Endothelial cell (in vitro differentiated cells): ENCODE measurements at regions not wholly inside any gene's neighbourhood (a gene's known extent, or its start where the extent isn't known, plus 50 kb on each side); places are given as distances from the start of the nearest gene placed in this dataset.
"Not testable (repeated sequence)": the region's sequence is repeated elsewhere in the genome, so short reads cannot be mapped to it uniquely, and the experiment has no call there.

ENCODE experiments used
- DNase-seq: peaks from one replicate; pipeline ENCODE4 v3.0.0; 2021; ENCODE audit warnings: low spot score
- H3K27ac Mint-ChIP-seq: one replicate; pipeline ENCODE4 v1.8.0; 2021; ENCODE audit warnings: mixed read lengths, inconsistent platforms; ENCODE audit not compliant: unreplicated experiment
- H3K27me3 Mint-ChIP-seq: one replicate; pipeline ENCODE4 v1.8.0; 2021; ENCODE audit warnings: mild to moderate bottlenecking, moderate library complexity, mixed read lengths, inconsistent platforms; ENCODE audit not compliant: unreplicated experiment
- H3K36me3 Mint-ChIP-seq: one replicate; pipeline ENCODE4 v1.8.0; 2021; ENCODE audit warnings: mild to moderate bottlenecking, low read depth, mixed read lengths, inconsistent platforms; ENCODE audit not compliant: unreplicated experiment
- H3K4me1 Mint-ChIP-seq: one replicate; pipeline ENCODE4 v1.8.0; 2021; ENCODE audit warnings: mild to moderate bottlenecking, mixed read lengths, inconsistent platforms; ENCODE audit not compliant: unreplicated experiment
- H3K4me3 Mint-ChIP-seq: one replicate; pipeline ENCODE4 v1.8.0; 2021; ENCODE audit warnings: mild to moderate bottlenecking, mixed read lengths, inconsistent platforms; ENCODE audit not compliant: unreplicated experiment
- H3K9me3 Mint-ChIP-seq: one replicate; pipeline ENCODE4 v1.8.0; 2021; ENCODE audit warnings: mixed read lengths, inconsistent platforms; ENCODE audit not compliant: unreplicated experiment
- CTCF ChIP-seq: fragments of 200-600 bp; sonication (generic); IDR thresholded peaks from one replicate; pipeline ENCODE4 v1.5.0; 2021; ENCODE audit warnings: antibody characterized with exemption; ENCODE audit not compliant: unreplicated experiment

- H3K27ac Mint-ChIP-seq = no peak overlapping the region
- no peaks in the 10 kb centered on the region for H3K4me1 Mint-ChIP-seq
- H3K27me3 Mint-ChIP-seq = no peaks in the 10 kb centered on the region
- H3K9me3 Mint-ChIP-seq = no peaks in the 10 kb centered on the region
- H3K36me3 Mint-ChIP-seq = no peaks in the 10 kb centered on the region
- DNase-seq = no peak
- TF ChIP-seq CTCF = no peak
- no peak overlapping the region for H3K4me3 Mint-ChIP-seq
These were observed 718.2 kb downstream of the SI start for GRCh38 chr3:164360078-164360578.

- no peak overlapping the region for H3K27ac Mint-ChIP-seq
- H3K36me3 Mint-ChIP-seq = peaks cover 2% of the 10 kb centered on the region
- no peaks in the 10 kb centered on the region for H3K4me1 Mint-ChIP-seq
- DNase-seq = no peak
- no peak for TF ChIP-seq CTCF
- H3K27me3 Mint-ChIP-seq = no peaks in the 10 kb centered on the region
- no peaks in the 10 kb centered on the region for H3K9me3 Mint-ChIP-seq
- no peak overlapping the region for H3K4me3 Mint-ChIP-seq
These were observed 725.3 kb downstream of the SI start for GRCh38 chr3:164352991-164353390.

GRCh38 chr3:164351131-164351530 is 727.2 kb downstream of the SI start:
- no peak overlapping the region for H3K27ac Mint-ChIP-seq
- no peak overlapping the region for H3K4me3 Mint-ChIP-seq
- peaks cover 13% of the 10 kb centered on the region for H3K36me3 Mint-ChIP-seq
- H3K4me1 Mint-ChIP-seq = no peaks in the 10 kb centered on the region
- peaks cover 5% of the 10 kb centered on the region for H3K9me3 Mint-ChIP-seq
- TF ChIP-seq CTCF = no peak
- DNase-seq = no peak
- H3K27me3 Mint-ChIP-seq = peaks cover 3% of the 10 kb centered on the region

GRCh38 chr3:164342206-164342605 is 736.1 kb downstream of the SI start:
- H3K27ac Mint-ChIP-seq, H3K4me3 Mint-ChIP-seq, DNase-seq, H3K4me1 Mint-ChIP-seq, H3K9me3 Mint-ChIP-seq, H3K27me3 Mint-ChIP-seq: not testable (repeated sequence)
- peaks cover 12% of the 10 kb centered on the region for H3K36me3 Mint-ChIP-seq

- TF ChIP-seq CTCF = no peak
- peaks cover 2% of the 10 kb centered on the region for H3K27me3 Mint-ChIP-seq
- H3K36me3 Mint-ChIP-seq = peaks cover 3% of the 10 kb centered on the region
- H3K9me3 Mint-ChIP-seq = no peaks in the 10 kb centered on the region
- H3K27ac Mint-ChIP-seq = no peak overlapping the region
- H3K4me1 Mint-ChIP-seq = no peaks in the 10 kb centered on the region
- no peak for DNase-seq
- H3K4me3 Mint-ChIP-seq = no peak overlapping the region
These were observed 737.2 kb downstream of the SI start for GRCh38 chr3:164341086-164341485.
